Liver (tissue), 7 donors: ENCODE measurements at regions not wholly inside any gene's neighbourhood (a gene's known extent, or its start where the extent isn't known, plus 50 kb on each side); places are given as distances from the start of the nearest gene placed in this dataset.

Source experiments
- DNase-seq: peaks from one replicate; pipeline ENCODE4 v3.0.0-alpha.2; 2017; ENCODE audit warnings: low spot score
- H3K27ac ChIP-seq, 2 donors: one replicate each; pipeline ENCODE4 v1.7.0; 2013; ENCODE audit warnings: inconsistent platforms in 2 of 2, low read length in 2 of 2, control low read depth in 1 of 2, low read depth in 1 of 2, mild to moderate bottlenecking in 1 of 2
- H3K27me3 ChIP-seq, 4 donors: one replicate each; pipeline versions ENCODE4 v1.6.1 to v1.7.0; 2013; ENCODE audit warnings: low read length in 3 of 4, inconsistent platforms in 1 of 4, mild to moderate bottlenecking in 1 of 4, moderate library complexity in 1 of 4; ENCODE audit not compliant: control insufficient read depth in 4 of 4, insufficient read depth in 4 of 4
- H3K36me3 ChIP-seq, 4 donors: one replicate each; pipeline versions ENCODE4 v1.6.1 to v1.7.0; 2013; ENCODE audit warnings: low read length in 3 of 4, mild to moderate bottlenecking in 3 of 4, low read depth in 1 of 4, moderate library complexity in 1 of 4; ENCODE audit not compliant: control insufficient read depth in 4 of 4, insufficient read depth in 3 of 4
- H3K4me1 ChIP-seq, 4 donors: one replicate each; pipeline versions ENCODE4 v1.6.1 to v1.7.0; 2013; ENCODE audit warnings: low read length in 3 of 4, mild to moderate bottlenecking in 3 of 4, moderate library complexity in 1 of 4; ENCODE audit not compliant: control insufficient read depth in 4 of 4, insufficient read depth in 4 of 4
- H3K4me3 ChIP-seq, 3 donors: one replicate each; pipeline versions ENCODE4 v1.6.1 to v1.7.0; 2013; ENCODE audit warnings: low read length in 3 of 3, control low read depth in 1 of 3, low read depth in 1 of 3, mild to moderate bottlenecking in 1 of 3
- H3K9ac ChIP-seq, 2 donors: one replicate each; pipeline ENCODE4 v1.7.0; 2013; ENCODE audit warnings: low read length in 2 of 2, mild to moderate bottlenecking in 2 of 2, moderate library complexity in 2 of 2, control low read depth in 1 of 2, low read depth in 1 of 2
- H3K9me3 ChIP-seq, 4 donors: one replicate each; pipeline versions ENCODE4 v1.6.1 to v1.7.0; 2013; ENCODE audit warnings: low read length in 3 of 4; ENCODE audit not compliant: control insufficient read depth in 4 of 4
- ATF3 ChIP-seq: IDR thresholded peaks from 2 replicates; pipeline ENCODE4 v1.6.1; 2016; ENCODE audit warnings: antibody characterized with exemption
- EGR1 ChIP-seq, 2 donors: IDR thresholded peaks; 2 replicates each; pipeline ENCODE4 v1.6.1; 2016 to 2018; ENCODE audit warnings: antibody characterized with exemption in 2 of 2, low read depth in 2 of 2
- FOXA1 ChIP-seq: IDR thresholded peaks from 2 replicates; pipeline ENCODE4 v1.6.1; 2016; ENCODE audit warnings: antibody characterized with exemption
- FOXA2 ChIP-seq: IDR thresholded peaks from 2 replicates; pipeline ENCODE4 v1.6.1; 2016; ENCODE audit warnings: antibody characterized with exemption
- GABPA ChIP-seq, 2 donors: IDR thresholded peaks in 1 of 2; conservative IDR thresholded peaks in 1 of 2; 2 replicates each; pipeline ENCODE4 v1.6.1; 2016; ENCODE audit warnings: antibody characterized with exemption in 2 of 2, mild to moderate bottlenecking in 1 of 2, moderate library complexity in 1 of 2
- HNF4A ChIP-seq, 2 donors: conservative IDR thresholded peaks; 2 replicates each; pipeline ENCODE4 v1.6.1; 2016; ENCODE audit warnings: antibody characterized with exemption in 2 of 2, mild to moderate bottlenecking in 2 of 2
- HNF4G ChIP-seq: IDR thresholded peaks from 2 replicates; pipeline ENCODE4 v1.6.1; 2016; ENCODE audit warnings: antibody characterized with exemption
- JUND ChIP-seq, 2 donors: IDR thresholded peaks; 2 replicates each; pipeline ENCODE4 v1.6.1; 2016; ENCODE audit warnings: antibody characterized with exemption in 2 of 2
- MAX ChIP-seq: IDR thresholded peaks from 2 replicates; pipeline ENCODE4 v1.6.1; 2016; ENCODE audit warnings: antibody characterized with exemption
- NR2F2 ChIP-seq: IDR thresholded peaks from 2 replicates; pipeline ENCODE4 v1.6.1; 2016; ENCODE audit warnings: antibody characterized with exemption
- RAD21 ChIP-seq, 2 donors: IDR thresholded peaks; 2 replicates each; pipeline ENCODE4 v1.6.1; 2016; ENCODE audit warnings: antibody characterized with exemption in 2 of 2, mild to moderate bottlenecking in 2 of 2
- RXRA ChIP-seq, 2 donors: IDR thresholded peaks; 2 replicates each; pipeline ENCODE4 v1.6.1; 2017 to 2018; ENCODE audit warnings: antibody characterized with exemption in 2 of 2, mild to moderate bottlenecking in 1 of 2
- SP1 ChIP-seq: IDR thresholded peaks from 2 replicates; pipeline ENCODE4 v1.6.1; 2018; ENCODE audit warnings: antibody characterized with exemption, mild to moderate bottlenecking
- YY1 ChIP-seq: IDR thresholded peaks from 2 replicates; pipeline ENCODE4 v1.6.1; 2016; ENCODE audit warnings: antibody characterized with exemption, mild to moderate bottlenecking
- WGBS: extraction: QIAGEN DNeasy Blood & Tissue Kit; methylation state at CpG from one replicate; pipeline ENCODE4 v1.1.7; 2013; 5-methylcytosine and 5-hydroxymethylcytosine counted together
- donor health status: healthy.
- donor health status: healthy.
- donor health status: healthy.
- donor health status: healthy.

DNA sequence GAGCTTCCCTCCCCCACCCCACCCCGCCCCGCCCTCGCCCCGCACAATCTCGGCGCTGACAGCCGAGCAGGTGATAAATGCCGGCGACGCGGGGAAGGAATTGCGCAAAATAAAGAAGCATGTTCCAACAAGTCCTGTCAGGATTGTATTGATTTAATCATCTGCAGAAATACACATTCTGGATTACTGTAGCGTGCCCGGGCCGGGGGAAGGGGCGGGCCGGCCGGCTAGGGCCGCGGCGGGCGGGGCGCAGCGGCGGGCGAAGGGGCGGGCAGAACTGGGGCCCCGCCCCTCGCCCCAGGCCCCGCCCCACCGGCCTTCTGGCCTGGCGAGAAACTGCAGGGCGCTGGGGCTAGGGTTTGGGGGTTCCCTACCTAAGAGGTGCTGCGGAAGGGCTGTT lies 88.9 kb upstream of the PAX2 start:
- no peak for TF ChIP-seq RAD21 (IDR thresholded peaks at IDR 0.05)
- no peak for TF ChIP-seq HNF4A (conservative IDR thresholded peaks at IDR 0.05)
- TF ChIP-seq GABPA (IDR thresholded peaks at IDR 0.05 in 1 of 2, conservative IDR thresholded peaks at IDR 0.05 in 1 of 2), result no peak
- no peak for TF ChIP-seq JUND (IDR thresholded peaks at IDR 0.05)
- TF ChIP-seq ATF3, result no peak
- TF ChIP-seq HNF4G, result no peak
- TF ChIP-seq FOXA2, result no peak
- no peak for TF ChIP-seq YY1
- TF ChIP-seq EGR1 (IDR thresholded peaks at IDR 0.05; ENCODE audit: low read depth in 2 of 2), result no peak
- Histone ChIP-seq H3K36me3 (no peaks in the 10 kb centered on the region), H3K9ac (no peak overlapping the region), H3K9me3 (no peaks in the 10 kb centered on the region), H3K4me1 (peaks cover 0 to 7% (median under 1%) of the 10 kb centered on the region in 4 donors), H3K27me3 (peaks cover 8 to 41% (median 23%) of the 10 kb centered on the region in 4 donors), H3K4me3 (peak overlapping the region in 1 of 3 donors; percentile 24), H3K27ac (no peak overlapping the region)
- DNase-seq, result no peak
- whole genome bisulfite sequencing, result 4% methylated on average over 34 of the region's 34 CpGs

- H3K4me3 ChIP-seq, result no peak overlapping the region
- no peaks in the 10 kb centered on the region for H3K9me3 ChIP-seq
- peaks cover 8 to 34% (median 21%) of the 10 kb centered on the region in 4 donors for H3K27me3 ChIP-seq
- H3K36me3 ChIP-seq, result no peaks in the 10 kb centered on the region
- no peak for DNase-seq
- H3K9ac ChIP-seq, result no peak overlapping the region
- 37% methylated on average over 1 of the region's 1 CpG for WGBS
- no peak for TF ChIP-seq RAD21 (IDR thresholded peaks at IDR 0.05)
- TF ChIP-seq MAX, result no peak
- TF ChIP-seq ATF3, result no peak
- no peak for TF ChIP-seq EGR1 (IDR thresholded peaks at IDR 0.05; ENCODE audit: low read depth in 2 of 2)
- TF ChIP-seq SP1, result no peak
- no peak for TF ChIP-seq FOXA2
- no peak for TF ChIP-seq NR2F2
- no peak overlapping the region for H3K27ac ChIP-seq
- peaks cover 0 to 7% (median under 1%) of the 10 kb centered on the region in 4 donors for H3K4me1 ChIP-seq
Observed at GRCh38 chr10:100658269-100658668, 87.1 kb upstream of the PAX2 start.

DNA sequence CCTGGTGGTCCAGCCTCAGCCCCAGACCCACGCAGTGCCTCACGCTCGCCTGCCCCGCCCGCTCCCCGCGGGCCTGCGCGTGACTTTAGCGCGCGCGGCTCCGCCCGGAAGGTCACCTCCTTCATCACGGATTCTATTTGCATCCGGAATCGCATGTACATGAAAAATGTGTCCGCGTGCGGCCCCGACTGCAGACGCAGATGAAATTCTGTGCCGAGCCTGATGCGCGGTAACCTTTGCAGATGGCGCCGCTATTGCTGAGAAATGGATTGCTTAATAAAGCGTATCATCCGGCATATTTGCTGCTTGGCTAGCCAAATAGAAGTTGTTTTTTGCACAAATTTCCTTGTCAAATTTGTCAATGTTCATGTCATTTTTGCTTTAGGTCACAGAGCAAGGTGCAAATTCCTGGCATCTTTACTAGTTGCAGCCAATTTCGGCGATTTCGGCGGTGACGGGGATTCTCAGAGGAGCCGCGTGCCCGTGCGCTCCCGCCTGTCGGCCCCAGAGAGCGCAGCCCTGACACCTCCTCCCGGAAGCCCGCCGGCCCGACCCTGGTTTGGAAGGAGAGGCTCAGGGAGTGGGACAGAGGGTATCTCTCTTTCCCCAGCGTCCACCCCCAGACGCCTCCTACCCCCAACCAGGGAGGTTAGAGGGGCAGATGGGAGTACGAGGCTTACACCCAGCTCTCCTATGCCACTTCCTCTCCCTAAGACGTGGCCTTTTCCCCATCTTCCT lies 85.9 kb upstream of the PAX2 start:
- peaks cover 8 to 31% (median 19%) of the 10 kb centered on the region in 4 donors for H3K27me3 ChIP-seq
- no peak for DNase-seq

More for the DNA sequence above, 85.9 kb upstream of the PAX2 start:
- no peaks in the 10 kb centered on the region for H3K9me3 ChIP-seq
- no peak overlapping the region for H3K27ac ChIP-seq
- no peak overlapping the region for H3K4me3 ChIP-seq
- TF ChIP-seq MAX (no peak), SP1 (no peak), HNF4G (no peak), FOXA1 (no peak), RXRA (IDR thresholded peaks at IDR 0.05) (no peak), YY1 (no peak), ATF3 (no peak), HNF4A (conservative IDR thresholded peaks at IDR 0.05) (no peak)
- no peak overlapping the region for H3K9ac ChIP-seq
- no peaks in the 10 kb centered on the region for H3K36me3 ChIP-seq
- 8% methylated on average over 50 of the region's 50 CpGs for WGBS
- peaks cover 0 to 7% (median under 1%) of the 10 kb centered on the region in 4 donors for H3K4me1 ChIP-seq
